Epithelial cell of proximal tubule (primary cell): ENCODE measurements at regions not wholly inside any gene's neighbourhood (a gene's known extent, or its start where the extent isn't known, plus 50 kb on each side); places are given as distances from the start of the nearest gene placed in this dataset.

Source experiments
- DNase-seq: peaks from one replicate; pipeline ENCODE4 v3.0.0-alpha.2; 2011; ENCODE audit warnings: low read depth
- H3K4me3 ChIP-seq: 2 replicates; pipeline ENCODE4 v1.5.1; 2011; ENCODE audit warnings: low read depth, mild to moderate bottlenecking, low read length
- CTCF ChIP-seq: conservative IDR thresholded peaks from 2 replicates; pipeline ENCODE4 v1.5.1; 2012; ENCODE audit warnings: low read depth, mild to moderate bottlenecking, low read length

- H3K4me3 ChIP-seq = no peak overlapping the region
- DNase-seq = no peak
- TF ChIP-seq CTCF = no peak
These were observed 114.5 kb downstream of the FOXD1 start for GRCh38 chr5:73333944-73334703.

- no peak for DNase-seq
- TF ChIP-seq CTCF = no peak
- H3K4me3 ChIP-seq = no peak overlapping the region
These were observed 118.0 kb downstream of the FOXD1 start for GRCh38 chr5:73330613-73331012.

DNA sequence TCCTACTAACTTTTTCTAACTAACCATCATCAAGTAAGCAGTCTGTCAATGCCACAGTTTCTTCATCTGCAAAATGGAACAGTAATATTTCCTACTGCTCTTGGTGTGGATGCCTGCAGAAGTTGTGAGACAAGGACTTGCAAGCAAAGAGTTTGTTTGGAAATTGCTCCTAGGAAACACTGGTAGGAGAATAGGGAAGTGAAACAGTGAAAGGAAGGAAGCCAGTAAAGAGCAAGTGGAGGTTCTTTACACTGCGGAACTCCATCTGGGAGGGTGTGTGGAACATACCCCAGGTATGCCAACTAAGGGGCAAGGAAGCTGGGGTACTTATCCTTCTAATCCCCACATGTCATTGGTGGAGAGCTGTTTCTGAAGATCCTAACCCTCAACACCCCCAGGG is 119.9 kb downstream of the FOXD1 start:
- no peak for TF ChIP-seq CTCF
- no peak for DNase-seq
- H3K4me3 ChIP-seq = no peak overlapping the region

GRCh38 chr5:73327908-73328455 is 120.6 kb downstream of the FOXD1 start:
- DNase-seq = peak; percentile 56
- H3K4me3 ChIP-seq = no peak overlapping the region
- TF ChIP-seq CTCF = no peak

DNA sequence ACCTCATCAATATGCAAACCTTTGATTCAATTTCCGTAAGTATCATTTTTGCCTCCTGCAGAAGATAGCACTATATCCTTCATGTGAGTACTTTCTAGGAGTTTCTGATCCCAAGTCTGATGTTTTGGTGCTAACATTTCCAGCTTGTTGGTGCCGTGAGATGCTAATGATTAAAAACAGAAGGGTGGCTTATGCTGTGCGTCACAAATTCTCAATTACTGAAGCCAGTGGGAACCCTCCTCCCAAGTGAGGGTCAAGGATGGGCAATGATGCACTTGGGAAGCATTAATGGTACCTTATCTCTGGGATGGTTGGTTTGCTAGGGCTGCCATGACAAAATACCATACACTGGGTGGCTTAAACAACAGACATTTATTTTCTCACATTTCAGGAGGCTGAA is 123.0 kb downstream of the FOXD1 start:
- no peak overlapping the region for H3K4me3 ChIP-seq
- no peak for DNase-seq
- no peak for TF ChIP-seq CTCF

DNA sequence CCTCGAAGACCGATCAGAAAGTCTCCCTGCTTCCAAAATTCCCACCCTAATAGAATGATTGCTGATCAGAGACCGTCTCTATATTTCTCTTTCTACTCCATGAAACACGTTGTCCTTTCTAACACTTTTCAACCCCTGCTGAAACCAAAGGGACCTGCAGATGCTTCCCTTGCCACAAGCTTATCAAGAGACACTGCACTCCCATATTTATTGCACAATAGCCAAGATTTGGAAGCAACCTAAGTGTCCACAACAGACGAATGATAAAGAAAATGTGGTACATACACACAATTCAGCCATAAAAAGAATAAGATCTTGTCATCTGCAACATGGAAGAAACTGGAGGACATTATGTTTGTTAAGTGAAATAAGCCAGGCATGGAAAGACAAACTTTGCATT is 125.1 kb downstream of the FOXD1 start:
- TF ChIP-seq CTCF = no peak
- no peak overlapping the region for H3K4me3 ChIP-seq
- DNase-seq = no peak
